ENCODE measurements at regions not wholly inside any gene's neighbourhood (a gene's known extent, or its start where the extent isn't known, plus 50 kb on each side); places are given as distances from the start of the nearest gene placed in this dataset.
"Not testable (repeated sequence)": the region's sequence is repeated elsewhere in the genome, so short reads cannot be mapped to it uniquely, and the experiment has no call there.

DNA sequence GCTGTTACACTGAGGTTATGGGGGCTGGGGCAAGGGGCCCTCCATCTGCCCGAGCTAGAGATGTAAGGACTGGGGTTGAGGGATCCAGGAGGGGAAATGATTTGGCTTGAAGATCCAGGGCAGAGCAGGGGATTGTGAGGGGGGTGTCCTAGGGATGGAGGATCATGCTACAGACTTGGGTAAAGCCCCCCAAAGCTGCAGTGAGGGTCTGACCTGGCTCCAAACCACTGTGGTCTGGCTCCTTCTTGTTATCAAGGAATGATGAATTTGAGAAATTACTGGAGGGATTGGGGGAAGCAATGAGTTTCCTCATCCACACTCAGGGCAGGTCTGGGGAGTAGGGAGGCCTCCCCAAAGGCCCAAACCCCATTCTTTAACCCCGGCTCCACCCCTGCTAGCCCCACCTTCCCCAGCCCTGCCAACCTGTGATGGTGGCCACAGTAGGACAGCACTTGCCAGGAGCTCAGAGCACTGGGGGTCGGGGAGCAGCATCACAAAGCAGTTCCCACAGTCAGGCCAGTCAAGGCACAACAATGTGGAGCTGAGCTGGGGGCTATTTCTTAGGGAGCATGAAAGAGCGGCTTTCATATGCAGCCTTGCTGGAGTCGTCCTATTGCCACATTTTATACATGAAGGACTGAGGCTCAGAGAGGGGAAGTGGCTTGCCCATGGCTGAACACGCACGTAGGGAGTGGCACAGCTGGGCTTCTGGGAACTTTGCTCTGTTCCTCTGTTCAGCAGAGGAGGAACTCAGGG lies 165.5 kb downstream of the EFNB1 start:
- no peak for DNase-seq

DNA sequence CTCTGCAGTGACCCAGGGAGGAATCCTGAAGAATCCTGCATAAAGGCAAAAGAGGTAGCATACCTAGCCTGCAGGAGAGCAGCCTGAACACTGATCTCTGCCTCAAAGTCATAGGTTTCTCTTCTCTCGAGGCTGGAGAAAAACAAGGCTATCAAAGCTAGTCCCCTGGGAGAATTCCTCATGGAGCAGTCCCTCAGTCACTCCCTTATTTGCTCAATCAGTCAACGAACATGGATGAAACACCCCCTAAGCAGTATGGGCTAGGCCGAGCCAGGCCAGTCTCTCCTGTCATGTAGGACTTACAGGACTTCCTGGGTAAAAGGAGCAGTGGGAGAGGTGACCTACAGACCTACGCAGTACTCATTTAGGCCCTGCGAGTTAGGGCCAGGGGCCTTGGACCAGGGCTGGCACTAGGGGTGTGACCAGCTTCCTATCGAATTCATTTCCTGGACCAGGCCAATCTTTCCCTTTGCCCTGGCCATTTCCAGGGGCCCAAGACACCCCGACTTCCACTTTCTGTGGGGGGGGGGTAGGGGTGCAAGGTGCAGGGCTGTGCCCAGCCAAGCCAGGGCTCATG lies 164.1 kb downstream of the EFNB1 start:
- DNase-seq, result no peak

DNA sequence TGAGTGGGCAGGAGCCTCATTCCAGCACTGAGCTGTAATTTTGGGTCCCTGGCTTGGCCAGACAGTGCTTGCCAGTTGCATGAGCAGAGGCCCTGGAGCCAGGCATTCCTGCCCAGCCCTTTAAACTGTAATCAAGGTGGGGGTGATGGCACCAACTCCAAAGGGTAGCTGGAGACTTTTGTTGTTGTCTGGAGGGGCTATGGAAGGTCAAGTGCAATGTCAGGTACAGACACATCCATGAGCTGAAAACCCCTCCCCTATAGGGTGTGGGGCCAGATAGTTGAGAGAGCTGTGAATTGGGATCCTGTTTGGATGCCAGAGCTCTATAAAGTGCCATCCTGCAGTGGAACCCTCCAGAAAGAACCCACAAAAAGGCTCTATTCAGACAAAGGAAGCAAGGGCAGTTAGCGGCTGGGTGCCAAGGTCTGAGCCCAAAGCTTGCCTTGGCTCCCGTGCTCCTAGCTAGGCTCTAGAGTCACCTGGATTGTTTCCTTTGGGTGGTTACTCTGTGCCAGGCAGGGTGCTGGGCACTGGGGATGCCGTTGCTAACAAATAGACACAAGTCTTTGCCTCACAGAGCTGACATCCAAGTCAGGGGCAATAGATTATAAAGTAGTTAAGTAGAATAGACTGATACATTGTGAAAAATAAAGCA lies 163.0 kb downstream of the EFNB1 start:
- DNase-seq, result no peak

DNA sequence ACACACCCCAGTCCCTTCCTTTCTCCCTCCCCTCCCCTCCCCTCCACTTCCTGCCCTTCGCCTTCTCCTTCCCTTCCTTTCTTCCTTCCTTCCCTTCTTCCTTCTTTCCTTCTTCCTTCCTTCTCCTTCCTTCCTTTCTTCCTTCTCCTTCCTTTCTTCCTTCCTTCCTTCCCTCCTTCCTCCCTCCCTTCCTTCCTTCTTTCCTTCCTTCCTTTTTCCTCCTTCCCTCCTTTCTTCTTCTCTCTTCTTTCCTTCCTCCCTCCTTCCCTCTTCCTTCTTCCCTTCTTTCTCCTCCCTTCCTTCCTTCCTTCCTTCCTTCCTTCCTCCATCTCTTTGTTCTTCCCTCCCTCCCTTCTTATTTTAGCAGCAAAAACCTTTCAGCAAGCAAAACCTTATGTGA lies 162.1 kb downstream of the EFNB1 start:
- no peak for DNase-seq

DNA sequence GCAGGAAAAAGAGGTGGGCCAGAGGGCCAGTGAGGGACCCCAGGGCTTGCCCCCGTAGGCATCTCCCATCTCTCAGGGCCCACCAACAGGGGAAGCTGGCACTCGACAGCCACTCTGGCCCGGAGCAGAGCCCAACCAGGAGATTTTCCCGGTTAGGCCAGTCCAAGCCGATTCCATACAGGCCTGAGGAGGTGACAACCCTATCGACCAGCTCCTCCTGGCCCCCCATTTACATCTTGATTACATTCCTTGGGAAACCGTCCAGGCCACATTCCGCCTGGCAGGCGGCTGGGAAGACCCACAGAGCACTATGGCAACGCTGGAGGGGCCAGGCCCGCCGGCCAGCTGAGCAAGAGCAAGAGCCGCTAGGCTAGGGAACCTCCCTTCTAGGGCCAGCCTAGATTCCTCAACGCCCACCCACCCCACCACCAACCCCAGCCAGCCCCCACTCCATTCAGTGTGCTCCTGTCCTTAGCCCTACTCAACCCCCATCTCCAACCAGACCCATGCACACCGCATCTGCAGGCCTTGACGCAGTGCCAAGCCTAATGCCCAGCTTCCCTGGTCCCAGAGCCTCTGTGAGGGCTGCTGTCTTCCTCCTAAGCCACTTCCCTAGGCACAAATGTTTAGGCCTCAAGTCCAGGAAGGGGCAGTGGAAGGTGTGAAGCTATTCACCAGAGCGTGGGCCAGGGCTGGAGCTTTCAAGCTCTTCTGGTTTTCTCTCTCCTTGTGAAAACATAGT lies 161.2 kb downstream of the EFNB1 start:
- peak; percentile 82 for DNase-seq

DNA sequence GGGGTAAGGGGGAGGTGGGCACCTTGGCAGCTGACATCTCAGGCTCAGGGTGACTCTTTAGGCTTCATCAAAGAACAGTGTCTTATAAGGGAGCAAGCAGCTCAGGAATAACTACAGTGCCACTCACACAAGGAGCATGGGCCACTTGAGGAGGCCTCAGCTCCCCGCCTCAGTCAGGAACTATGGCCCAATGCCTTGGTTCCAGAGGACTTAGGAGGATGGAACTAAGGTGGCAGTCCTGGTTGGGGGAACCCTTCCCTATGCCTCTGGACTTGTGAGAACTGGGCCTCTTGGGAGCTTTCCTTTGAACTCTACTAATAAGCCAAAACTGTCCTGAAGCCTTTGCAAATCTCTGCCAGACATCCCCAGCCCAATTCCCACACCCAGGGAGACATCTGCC lies 160.6 kb downstream of the EFNB1 start:
- no peak for DNase-seq

DNA sequence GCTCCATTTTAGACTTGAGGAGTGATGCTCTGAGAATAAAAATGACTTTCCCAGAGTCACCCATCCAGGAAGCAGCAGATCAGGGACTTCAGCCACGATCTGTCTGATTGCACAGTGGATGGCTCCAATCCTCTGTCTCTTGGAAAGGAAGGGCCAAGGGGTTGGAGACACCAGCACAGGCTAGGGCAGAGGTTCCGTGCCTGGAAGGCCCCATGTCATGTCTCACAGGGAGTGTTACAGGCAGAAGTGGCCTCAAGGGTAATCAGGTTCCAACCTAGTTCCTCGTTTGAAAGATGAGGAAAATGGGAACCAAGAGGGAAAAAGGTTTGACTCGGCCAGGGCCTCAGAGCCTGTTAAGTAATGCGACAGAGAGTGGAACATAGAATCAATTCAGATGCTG lies 160.0 kb downstream of the EFNB1 start:
- DNase-seq, result no peak

DNA sequence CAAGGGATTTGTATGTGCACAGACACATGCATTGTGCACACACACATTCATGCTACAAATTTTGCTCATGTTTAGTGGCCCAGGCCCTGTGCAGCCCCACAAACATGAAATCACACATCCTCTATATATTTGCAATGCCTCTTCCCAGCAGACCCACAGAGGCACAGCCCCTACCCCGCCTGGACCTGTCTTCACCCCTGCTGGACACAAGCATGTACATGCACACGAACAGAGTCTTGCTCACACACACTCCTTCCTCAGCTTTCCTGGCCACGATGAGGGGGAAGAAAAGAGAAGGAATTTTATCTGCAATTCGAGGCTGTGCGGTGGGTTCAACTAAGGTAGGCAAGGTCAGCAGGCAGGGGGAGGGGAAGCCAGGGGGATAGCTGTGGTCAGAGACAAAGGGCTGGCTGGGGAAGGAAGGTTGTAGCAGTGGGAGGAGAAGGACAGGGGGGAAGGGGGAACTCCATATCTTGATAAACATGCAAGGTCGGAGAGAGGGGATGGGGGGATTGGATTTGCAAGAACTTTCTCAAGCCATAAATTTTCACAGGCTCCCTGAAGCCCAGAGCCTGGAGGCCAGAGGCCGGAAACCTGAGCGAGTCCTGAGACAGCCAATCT lies 156.4 kb downstream of the EFNB1 start:
- DNase-seq, result no peak

DNA sequence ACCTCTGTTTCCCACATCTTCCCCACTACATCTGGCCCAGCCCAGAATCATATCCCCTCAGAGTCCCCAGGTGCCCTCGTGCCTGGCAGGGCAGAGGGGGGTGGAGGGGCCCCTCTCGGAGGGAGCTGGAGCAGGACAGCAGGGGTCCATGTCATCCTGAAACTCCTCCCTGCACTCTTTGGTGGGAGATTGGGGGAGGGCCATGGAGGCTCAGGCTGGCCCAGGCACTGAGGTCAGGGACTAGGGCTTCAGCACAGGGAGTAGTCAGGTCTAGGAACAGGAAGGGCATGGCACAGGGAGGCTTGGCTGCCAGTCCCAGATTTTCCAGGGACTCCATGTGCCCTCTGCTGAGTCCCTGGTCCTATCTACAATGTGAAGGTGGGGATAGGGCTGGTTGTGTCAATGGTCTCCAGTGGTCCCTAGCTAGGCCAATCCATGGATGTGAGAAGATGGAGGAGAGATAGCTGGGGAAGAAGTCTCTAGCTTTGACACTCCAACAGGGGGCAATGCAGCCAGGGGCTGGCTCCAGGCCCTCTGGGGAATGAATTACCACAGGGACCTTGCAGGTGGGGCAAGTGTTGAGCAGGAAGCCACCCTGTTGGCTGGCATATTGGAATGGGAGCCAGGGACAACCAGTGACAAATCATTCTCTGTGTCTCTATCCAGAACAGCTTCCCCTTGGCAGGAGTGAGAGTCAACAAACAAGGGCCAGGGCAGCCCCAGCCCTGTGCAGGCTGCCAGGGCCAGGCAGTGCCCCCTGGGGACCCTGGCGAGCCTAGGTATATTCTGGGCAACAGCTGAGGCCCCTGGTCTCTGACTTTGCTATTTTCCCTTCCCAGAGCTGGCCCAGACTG lies 154.4 kb downstream of the EFNB1 start:
- no peak for DNase-seq

DNA sequence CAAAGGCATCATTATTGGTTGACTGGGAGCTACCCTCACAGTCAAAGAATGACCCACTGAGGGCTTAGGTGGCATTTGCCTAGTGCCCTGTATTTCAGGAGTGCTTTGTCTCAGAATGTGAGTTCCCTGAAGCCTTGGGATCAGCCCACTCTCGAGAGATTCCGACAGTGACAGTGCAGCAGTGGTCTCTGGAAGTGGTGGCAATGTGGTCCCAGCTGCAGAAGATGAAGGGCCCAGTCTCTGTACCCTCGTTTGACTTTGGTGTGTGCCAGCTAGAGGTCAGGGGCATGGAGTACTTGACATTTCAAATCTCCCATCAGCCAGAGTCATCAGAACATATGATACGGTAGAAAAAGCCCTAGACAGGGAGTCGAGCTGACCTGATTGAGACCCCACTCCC lies 153.7 kb downstream of the EFNB1 start:
- no peak for DNase-seq

DNA sequence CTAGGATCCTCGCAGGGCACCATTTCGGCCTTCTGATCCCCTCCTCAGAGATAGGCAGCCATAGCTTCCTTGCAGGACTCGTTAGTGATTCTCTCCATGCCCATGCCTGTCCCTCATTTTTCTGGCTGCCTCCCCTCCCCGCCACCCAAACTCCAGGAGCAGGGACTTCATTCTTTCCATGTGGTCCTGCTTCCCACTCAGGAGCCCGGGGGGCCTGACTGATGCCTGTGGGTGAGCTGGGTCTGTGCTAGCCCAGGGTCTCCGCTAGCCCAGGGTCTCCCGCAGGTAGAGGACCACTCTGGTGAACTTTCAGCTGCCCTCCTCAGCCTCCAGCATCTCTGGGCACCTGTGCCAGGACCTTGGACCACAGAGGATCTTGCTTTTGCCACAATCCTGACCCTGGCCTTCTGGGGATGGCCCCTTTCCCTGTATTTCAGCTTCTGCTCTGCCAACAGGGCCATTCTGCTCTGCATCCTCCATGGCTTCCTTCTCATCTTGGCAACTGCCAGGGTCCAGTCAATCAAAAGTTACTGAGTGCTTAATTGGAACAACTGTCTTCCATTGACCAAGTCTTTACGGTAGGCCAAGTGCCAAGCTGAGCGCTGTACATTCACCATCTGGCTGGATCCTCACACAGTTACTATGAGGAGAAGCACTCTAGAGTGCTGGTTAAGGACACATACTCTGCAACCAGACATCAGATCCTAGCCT lies 152.2 kb downstream of the EFNB1 start:
- DNase-seq, result no peak

DNA sequence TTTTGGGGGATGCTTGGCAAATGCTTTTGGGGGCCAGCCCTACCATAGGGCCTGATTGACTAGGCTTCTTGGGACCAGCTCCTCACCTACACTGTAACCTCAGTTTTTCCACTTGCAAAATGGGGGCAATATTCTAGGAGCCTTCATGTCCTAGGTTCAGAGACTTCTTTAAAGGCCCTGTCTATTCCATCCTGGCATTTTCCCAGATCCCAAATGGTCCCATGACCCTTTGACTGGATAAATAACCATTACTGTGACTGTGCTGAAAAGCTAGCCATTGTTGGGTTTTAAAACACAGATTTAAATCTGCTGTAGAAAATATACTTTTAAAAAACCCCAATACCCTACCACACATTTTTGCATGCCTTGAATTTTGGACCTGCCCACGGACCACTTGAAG lies 149.8 kb downstream of the EFNB1 start:
- no peak for DNase-seq

DNA sequence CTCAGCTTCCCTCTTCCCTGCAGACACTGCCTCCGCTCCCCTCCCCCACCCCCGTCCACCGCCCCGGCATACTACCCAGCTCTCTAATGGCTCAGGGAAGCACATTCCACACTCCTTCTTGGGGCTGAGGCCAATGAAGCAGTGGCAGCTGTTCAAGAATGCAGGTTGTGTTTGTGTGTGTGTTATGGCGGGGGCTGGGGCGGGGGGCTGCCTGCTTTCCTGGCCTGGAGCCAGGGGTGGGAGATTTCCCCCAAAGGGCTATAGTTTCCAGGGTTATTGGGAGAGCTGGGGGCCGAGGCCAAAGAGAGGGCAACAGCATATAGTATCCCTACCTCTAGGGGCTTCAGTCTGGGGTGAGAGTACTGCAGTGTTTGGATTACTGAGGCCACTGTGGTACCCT lies 149.4 kb downstream of the EFNB1 start:
- peak; percentile 72 for DNase-seq

DNA sequence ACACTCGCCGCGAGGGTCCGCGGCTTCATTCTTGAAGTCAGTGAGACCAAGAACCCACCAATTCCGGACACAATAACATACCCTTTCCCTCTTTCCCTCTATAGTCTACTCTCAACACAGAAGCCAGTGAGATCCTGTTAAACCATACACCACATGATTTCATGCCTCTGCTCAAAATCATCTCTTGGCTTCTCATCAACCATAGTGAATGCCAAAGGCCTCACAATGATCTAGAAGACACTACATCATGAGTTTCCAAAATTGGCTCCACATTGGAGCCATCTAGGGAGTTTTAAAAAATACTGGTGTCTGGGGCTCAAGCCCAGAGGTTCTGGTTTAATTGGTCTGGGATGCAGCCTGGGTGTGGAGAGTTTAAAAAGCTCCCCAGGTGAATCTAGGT lies 124.5 kb downstream of the EFNB1 start:
- DNase-seq, result no peak

DNA sequence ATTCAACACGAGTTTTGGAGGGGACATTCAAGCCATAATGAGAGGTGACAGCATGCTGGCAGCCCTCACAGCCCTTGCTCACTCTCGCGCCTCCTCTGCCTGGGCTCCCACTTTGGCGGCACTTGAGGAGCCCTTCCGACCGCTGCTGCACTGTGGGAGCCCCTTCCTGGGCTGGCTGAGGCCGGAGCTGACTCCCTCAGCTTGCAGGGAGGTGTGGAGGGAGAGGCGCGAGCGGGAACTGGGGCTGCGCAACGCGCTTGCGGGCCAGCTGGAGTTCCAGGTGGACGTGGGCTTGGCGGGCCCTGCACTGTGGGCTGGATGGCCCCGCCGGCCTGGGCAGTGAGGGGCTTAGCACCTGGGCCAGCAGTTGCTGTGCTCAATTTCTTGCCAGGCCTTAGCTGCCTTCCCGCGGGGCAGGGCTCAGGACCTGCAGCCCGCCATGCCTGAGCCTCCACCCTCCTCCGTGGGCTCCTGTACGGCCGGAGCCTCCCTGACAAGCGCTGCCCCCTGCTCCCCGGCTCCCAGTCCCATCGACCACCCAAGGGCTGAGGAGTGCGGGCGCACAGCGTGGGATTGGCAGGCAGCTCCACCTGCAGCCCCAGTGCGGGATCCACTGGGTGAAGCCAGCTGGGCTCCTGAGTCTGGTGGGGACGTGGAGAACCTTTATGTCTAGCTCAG lies 123.3 kb downstream of the EFNB1 start:
- not testable (repeated sequence) for DNase-seq

DNA sequence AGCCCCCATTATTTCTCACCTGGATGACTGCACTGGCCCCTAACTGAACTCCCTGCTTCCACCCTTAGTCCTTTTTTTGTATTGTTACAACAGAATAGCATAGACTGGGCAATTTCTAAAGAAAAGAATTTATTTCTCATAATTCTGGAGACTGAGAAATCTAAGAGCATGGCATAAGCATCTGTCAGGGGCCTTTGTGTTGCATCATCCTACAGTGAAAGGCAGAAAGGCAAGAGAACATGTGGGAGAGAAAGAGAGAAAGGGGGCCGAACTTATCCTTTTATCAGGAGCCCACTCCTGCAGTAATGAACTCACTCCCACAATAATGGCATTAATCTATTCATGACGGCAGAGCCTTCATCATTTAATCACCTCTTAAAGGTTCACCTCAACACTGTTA lies 122.1 kb downstream of the EFNB1 start:
- DNase-seq, result no peak

DNA sequence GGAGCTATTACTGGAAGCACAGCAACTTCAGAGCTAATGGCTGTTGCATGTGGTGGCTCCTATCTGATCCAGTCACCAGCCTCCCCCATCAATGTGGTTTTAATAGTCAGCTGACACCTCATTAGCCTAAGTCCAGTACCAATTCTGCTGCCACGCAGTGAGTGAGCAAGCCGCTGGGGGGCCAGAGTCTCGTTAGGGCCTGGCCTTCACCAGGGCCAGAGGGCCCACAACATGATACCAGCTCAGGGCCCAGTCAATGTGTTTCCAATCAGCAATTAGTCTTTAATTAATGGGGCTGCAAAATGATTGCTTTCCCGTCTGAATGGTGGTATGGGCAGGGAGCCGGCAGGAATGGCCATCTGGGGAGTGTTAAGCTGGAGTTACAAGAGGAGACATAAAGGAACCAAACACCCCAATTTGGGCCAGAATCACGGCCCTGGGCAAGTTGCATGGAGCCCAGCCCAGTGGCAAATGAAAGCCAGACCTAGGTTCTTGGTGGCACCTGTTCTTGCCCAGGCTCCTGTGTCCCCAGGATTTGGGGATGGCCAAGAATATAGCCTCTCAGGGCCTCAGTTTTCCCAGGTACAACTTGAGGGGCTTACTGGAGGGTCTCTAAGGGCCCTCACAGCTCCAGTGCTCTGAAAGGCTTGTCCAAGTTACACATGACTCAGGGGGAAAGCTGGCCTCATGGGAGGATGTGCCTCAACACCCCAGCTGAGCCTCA lies 119.2 kb downstream of the EFNB1 start:
- DNase-seq, result no peak

DNA sequence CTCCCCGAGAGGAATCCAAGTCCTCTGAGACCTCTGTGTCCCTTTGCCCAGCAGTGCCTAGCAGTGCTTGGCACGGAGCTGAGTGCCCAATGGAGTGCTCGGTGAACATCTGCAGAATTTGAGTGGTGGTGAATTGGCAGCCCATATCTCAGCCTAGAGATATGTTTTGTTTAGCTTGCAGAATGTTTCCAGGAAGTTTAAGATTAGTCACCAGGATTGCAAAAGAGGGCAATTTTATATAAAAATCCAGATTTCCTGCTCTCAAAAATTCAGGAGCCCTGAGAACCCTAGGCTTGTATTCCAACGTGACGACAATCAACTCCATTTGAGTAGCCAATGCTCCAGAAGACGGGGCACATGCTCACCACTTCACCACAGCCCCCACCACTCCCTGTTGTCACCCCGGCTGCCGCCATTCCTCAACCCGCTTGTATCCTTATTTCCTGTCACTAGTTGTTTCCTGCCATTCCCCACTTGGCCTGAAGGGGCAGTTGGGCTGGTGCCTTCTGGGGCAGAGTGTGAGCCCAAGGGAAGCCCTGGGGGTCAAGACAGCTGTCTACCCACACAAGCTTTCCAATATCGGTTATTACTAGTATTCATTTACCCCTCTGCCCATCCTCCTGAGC lies 116.9 kb downstream of the EFNB1 start:
- DNase-seq, result no peak

DNA sequence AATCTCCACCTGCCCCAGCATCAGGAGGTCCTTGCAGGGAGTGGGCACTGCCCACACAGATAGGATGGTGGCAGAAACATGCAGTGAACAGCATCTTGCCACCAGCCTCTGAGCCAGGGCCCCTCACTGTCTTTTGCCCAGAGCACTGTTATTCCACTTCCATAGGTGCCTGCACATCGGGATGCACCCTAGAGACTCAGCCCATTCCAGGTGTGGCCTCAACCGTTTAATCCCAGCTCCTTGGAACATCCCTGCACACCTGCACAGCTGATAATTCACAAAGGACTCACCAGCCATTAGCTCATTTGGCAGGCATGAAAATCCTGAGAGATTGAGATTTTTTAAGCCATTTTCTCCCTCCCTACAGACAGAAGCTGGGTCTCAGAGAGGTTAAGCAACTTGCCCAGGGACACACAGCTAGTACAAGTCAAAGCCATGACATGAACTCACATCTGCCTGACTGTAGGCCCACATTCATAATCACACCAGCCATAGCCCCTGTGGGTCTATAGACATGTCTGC lies 116.3 kb downstream of the EFNB1 start:
- DNase-seq, result no peak

DNA sequence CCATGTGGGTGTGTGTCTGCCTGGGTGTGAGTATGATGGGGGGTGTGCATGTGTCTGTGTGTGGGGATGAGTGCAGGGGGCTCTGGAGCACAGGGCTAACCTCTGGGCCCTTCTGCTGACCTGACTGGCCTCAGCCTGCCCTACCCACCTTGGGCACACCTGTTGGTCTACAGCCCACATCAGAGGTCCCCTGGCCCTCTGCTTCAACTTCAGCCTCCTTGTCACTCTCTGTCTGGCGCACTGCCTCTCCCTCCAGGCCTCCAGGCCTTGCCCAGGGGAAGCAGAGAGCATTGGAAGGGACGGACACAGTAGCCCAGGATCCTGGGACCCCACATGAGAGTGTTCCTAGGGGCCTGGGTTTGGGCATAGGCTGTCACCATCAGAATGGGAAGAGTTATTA lies 115.4 kb downstream of the EFNB1 start:
- DNase-seq, result no peak

Measured in femur (tissue), 1 donor.